ENCODE measurements at regions not wholly inside any gene's neighbourhood (a gene's known extent, or its start where the extent isn't known, plus 50 kb on each side); places are given as distances from the start of the nearest gene placed in this dataset.

- no peaks in the 10 kb centered on the region for H3K36me3 ChIP-seq (ENCODE audit: insufficient read depth, low read length)
- no peak overlapping the region for H3K4me3 Mint-ChIP-seq
- H3K36me3 Mint-ChIP-seq = no peaks in the 10 kb centered on the region
- no peak overlapping the region for H3K27ac ChIP-seq (ENCODE audit: low read depth, low read length)
- no peak overlapping the region for H3K27ac Mint-ChIP-seq
- intact Hi-C loops (cut with micrococcal nuclease) = loop anchor here (1.0 kb wide), 1 partner anchor 297 kb away; no protein-coding TSS in a partner anchor
- H3K27me3 ChIP-seq (ENCODE audit: insufficient read depth, low read length) = no peaks in the 10 kb centered on the region
- CTCF ChIA-PET (ENCODE audit: partially characterized antibody) = interaction anchor here (0.8 to 3.8 kb wide), 26 partner anchors 8 to 489 kb away, joined by 3 to 44 read pairs (median 4); partner anchors contain the start of gene RIPPLY3
- no peak overlapping the region for H3K4me3 ChIP-seq (ENCODE audit: low read length in 2 of 2)
- no peaks in the 10 kb centered on the region for H3K9me3 ChIP-seq (ENCODE audit: control insufficient read depth in 1 of 2, low read length in 2 of 2)
- H3K9me3 Mint-ChIP-seq = peaks cover 0 to 4% (median under 1%) of the 10 kb centered on the region in 8 donors
- POLR2A ChIA-PET (ENCODE audit: partially characterized antibody) = no interaction called here
- peak in 4 of 5 donors; percentile 25 to 41 (median 30) for DNase-seq
- peaks cover 6 to 19% of the 10 kb centered on the region in 2 donors for H3K27me3 Mint-ChIP-seq
- H3K4me1 Mint-ChIP-seq = no peaks in the 10 kb centered on the region
- no peaks in the 10 kb centered on the region for H3K4me1 ChIP-seq (ENCODE audit: insufficient read depth, low read length)
Observed at GRCh38 chr21:36630485-36631206, 68.3 kb upstream of the SIM2 start.

- CTCF ChIA-PET (ENCODE audit: partially characterized antibody) = no interaction called here
Observed at GRCh38 chr21:36636016-36636415, 62.9 kb upstream of the SIM2 start.

GRCh38 chr21:36636439-36636838 is 62.5 kb upstream of the SIM2 start:
- no peaks in the 10 kb centered on the region for H3K36me3 ChIP-seq (ENCODE audit: insufficient read depth, low read length)
- DNase-seq = no peak
- Mint-ChIP-seq H3K36me3 (peaks cover 0 to 6% of the 10 kb centered on the region in 2 donors), H3K4me1 (no peaks in the 10 kb centered on the region), H3K27me3 (peaks cover 1 to 11% of the 10 kb centered on the region in 2 donors), H3K4me3 (no peak overlapping the region), H3K27ac (no peak overlapping the region), H3K9me3 (peaks cover 3 to 24% (median 13%) of the 10 kb centered on the region in 8 donors)
- H3K4me3 ChIP-seq (ENCODE audit: low read length in 2 of 2) = no peak overlapping the region
- H3K9me3 ChIP-seq (ENCODE audit: control insufficient read depth in 1 of 2, low read length in 2 of 2) = no peaks in the 10 kb centered on the region
- H3K27ac ChIP-seq (ENCODE audit: low read depth, low read length) = no peak overlapping the region
- no peaks in the 10 kb centered on the region for H3K27me3 ChIP-seq (ENCODE audit: insufficient read depth, low read length)
- intact Hi-C loops (cut with micrococcal nuclease) = no loop called here
- POLR2A ChIA-PET (ENCODE audit: partially characterized antibody) = no interaction called here
- CTCF ChIA-PET (ENCODE audit: partially characterized antibody) = no interaction called here
- H3K4me1 ChIP-seq (ENCODE audit: insufficient read depth, low read length) = no peaks in the 10 kb centered on the region

More at GRCh38 chr21:36636016-36636415, 62.9 kb upstream of the SIM2 start:
- no peaks in the 10 kb centered on the region for H3K9me3 ChIP-seq (ENCODE audit: control insufficient read depth in 1 of 2, low read length in 2 of 2)
- no peak overlapping the region for H3K27ac ChIP-seq (ENCODE audit: low read depth, low read length)
- peaks cover 0 to 13% of the 10 kb centered on the region in 2 donors for H3K27me3 Mint-ChIP-seq
- DNase-seq = no peak
- H3K36me3 Mint-ChIP-seq = peaks cover 0 to 6% of the 10 kb centered on the region in 2 donors
- no peaks in the 10 kb centered on the region for H3K27me3 ChIP-seq (ENCODE audit: insufficient read depth, low read length)
- H3K4me3 Mint-ChIP-seq = no peak overlapping the region
- H3K9me3 Mint-ChIP-seq = peaks cover 3 to 24% (median 13%) of the 10 kb centered on the region in 8 donors
- intact Hi-C loops (cut with micrococcal nuclease) = no loop called here
- H3K4me1 Mint-ChIP-seq = no peaks in the 10 kb centered on the region
- POLR2A ChIA-PET (ENCODE audit: partially characterized antibody) = no interaction called here
- no peak overlapping the region for H3K27ac Mint-ChIP-seq
- H3K36me3 ChIP-seq (ENCODE audit: insufficient read depth, low read length) = no peaks in the 10 kb centered on the region
- H3K4me1 ChIP-seq (ENCODE audit: insufficient read depth, low read length) = no peaks in the 10 kb centered on the region
- no peak overlapping the region for H3K4me3 ChIP-seq (ENCODE audit: low read length in 2 of 2)

- H3K4me1 Mint-ChIP-seq = no peaks in the 10 kb centered on the region
- no peak overlapping the region for H3K4me3 Mint-ChIP-seq
- Histone ChIP-seq H3K27ac (ENCODE audit: low read depth, low read length) (no peak overlapping the region), H3K27me3 (ENCODE audit: insufficient read depth, low read length) (no peaks in the 10 kb centered on the region), H3K4me1 (ENCODE audit: insufficient read depth, low read length) (no peaks in the 10 kb centered on the region), H3K9me3 (ENCODE audit: control insufficient read depth in 1 of 2, low read length in 2 of 2) (no peaks in the 10 kb centered on the region), H3K4me3 (ENCODE audit: low read length in 2 of 2) (no peak overlapping the region), H3K36me3 (ENCODE audit: insufficient read depth, low read length) (no peaks in the 10 kb centered on the region)
- DNase-seq = no peak
- peaks cover 3 to 23% (median 13%) of the 10 kb centered on the region in 8 donors for H3K9me3 Mint-ChIP-seq
- H3K27me3 Mint-ChIP-seq = peaks cover 6 to 10% of the 10 kb centered on the region in 2 donors
- ChIA-PET CTCF (ENCODE audit: partially characterized antibody) (interaction anchor here (0.6 to 4.7 kb wide), 2 partner anchors 9 to 134 kb away, joined by 4 to 29 read pairs; no protein-coding TSS in a partner anchor), POLR2A (ENCODE audit: partially characterized antibody) (no interaction called here)
- intact Hi-C loops (cut with micrococcal nuclease) = no loop called here
- no peak overlapping the region for H3K27ac Mint-ChIP-seq
- H3K36me3 Mint-ChIP-seq = peaks cover 0 to 6% of the 10 kb centered on the region in 2 donors
Observed at GRCh38 chr21:36639769-36640168, 59.1 kb upstream of the SIM2 start.

- Mint-ChIP-seq H3K4me3 (no peak overlapping the region), H3K27ac (no peak overlapping the region), H3K27me3 (peaks cover 6 to 10% of the 10 kb centered on the region in 2 donors), H3K4me1 (no peaks in the 10 kb centered on the region), H3K9me3 (peaks cover 3 to 23% (median 13%) of the 10 kb centered on the region in 8 donors), H3K36me3 (peaks cover 0 to 6% of the 10 kb centered on the region in 2 donors)
- DNase-seq = no peak
- CTCF ChIA-PET (ENCODE audit: partially characterized antibody) = interaction anchor here (4.7 kb wide), 1 partner anchor 10 kb away, joined by 29 read pairs; no protein-coding TSS in a partner anchor
- H3K4me1 ChIP-seq (ENCODE audit: insufficient read depth, low read length) = no peaks in the 10 kb centered on the region
- intact Hi-C loops (cut with micrococcal nuclease) = no loop called here
- no peaks in the 10 kb centered on the region for H3K36me3 ChIP-seq (ENCODE audit: insufficient read depth, low read length)
- H3K9me3 ChIP-seq (ENCODE audit: control insufficient read depth in 1 of 2, low read length in 2 of 2) = no peaks in the 10 kb centered on the region
- POLR2A ChIA-PET (ENCODE audit: partially characterized antibody) = no interaction called here
- H3K27me3 ChIP-seq (ENCODE audit: insufficient read depth, low read length) = no peaks in the 10 kb centered on the region
- H3K27ac ChIP-seq (ENCODE audit: low read depth, low read length) = no peak overlapping the region
- H3K4me3 ChIP-seq (ENCODE audit: low read length in 2 of 2) = no peak overlapping the region
Observed at GRCh38 chr21:36640174-36640720, 58.7 kb upstream of the SIM2 start.

- intact Hi-C loops (cut with micrococcal nuclease) = no loop called here
- H3K27me3 ChIP-seq (ENCODE audit: insufficient read depth, low read length) = no peaks in the 10 kb centered on the region
Observed at GRCh38 chr21:36640721-36641244, 58.1 kb upstream of the SIM2 start.

GRCh38 chr21:36641346-36641745 is 57.6 kb upstream of the SIM2 start:
- intact Hi-C loops (cut with micrococcal nuclease) = no loop called here
- H3K27ac ChIP-seq (ENCODE audit: low read depth, low read length) = no peak overlapping the region
- no peak for DNase-seq
- H3K9me3 ChIP-seq (ENCODE audit: control insufficient read depth in 1 of 2, low read length in 2 of 2) = no peaks in the 10 kb centered on the region
- no peak overlapping the region for H3K4me3 ChIP-seq (ENCODE audit: low read length in 2 of 2)
- H3K36me3 Mint-ChIP-seq = peaks cover 0 to 6% of the 10 kb centered on the region in 2 donors
- no peak overlapping the region for H3K27ac Mint-ChIP-seq
- peaks cover 6 to 15% of the 10 kb centered on the region in 2 donors for H3K27me3 Mint-ChIP-seq
- H3K36me3 ChIP-seq (ENCODE audit: insufficient read depth, low read length) = no peaks in the 10 kb centered on the region
- no peaks in the 10 kb centered on the region for H3K4me1 Mint-ChIP-seq
- no peaks in the 10 kb centered on the region for H3K4me1 ChIP-seq (ENCODE audit: insufficient read depth, low read length)
- no peak overlapping the region for H3K4me3 Mint-ChIP-seq
- ChIA-PET POLR2A (ENCODE audit: partially characterized antibody) (no interaction called here), CTCF (ENCODE audit: partially characterized antibody) (interaction anchor here (0.6 to 4.7 kb wide), 2 partner anchors 11 to 19 kb away, joined by 3 to 29 read pairs; no protein-coding TSS in a partner anchor)
- no peaks in the 10 kb centered on the region for H3K27me3 ChIP-seq (ENCODE audit: insufficient read depth, low read length)
- peaks cover 3 to 16% (median 10%) of the 10 kb centered on the region in 8 donors for H3K9me3 Mint-ChIP-seq

More at GRCh38 chr21:36640721-36641244, 58.1 kb upstream of the SIM2 start:
- Mint-ChIP-seq H3K4me1 (no peaks in the 10 kb centered on the region), H3K27ac (no peak overlapping the region), H3K4me3 (no peak overlapping the region), H3K27me3 (peaks cover 6 to 11% of the 10 kb centered on the region in 2 donors), H3K9me3 (peaks cover 3 to 20% (median 13%) of the 10 kb centered on the region in 8 donors), H3K36me3 (peaks cover 0 to 6% of the 10 kb centered on the region in 2 donors)
- no peaks in the 10 kb centered on the region for H3K4me1 ChIP-seq (ENCODE audit: insufficient read depth, low read length)
- no peaks in the 10 kb centered on the region for H3K9me3 ChIP-seq (ENCODE audit: control insufficient read depth in 1 of 2, low read length in 2 of 2)
- H3K4me3 ChIP-seq (ENCODE audit: low read length in 2 of 2) = no peak overlapping the region
- DNase-seq = no peak
- POLR2A ChIA-PET (ENCODE audit: partially characterized antibody) = no interaction called here
- no peak overlapping the region for H3K27ac ChIP-seq (ENCODE audit: low read depth, low read length)
- CTCF ChIA-PET (ENCODE audit: partially characterized antibody) = interaction anchor here (4.7 kb wide), 1 partner anchor 10 kb away, joined by 29 read pairs; no protein-coding TSS in a partner anchor
- H3K36me3 ChIP-seq (ENCODE audit: insufficient read depth, low read length) = no peaks in the 10 kb centered on the region

All from CD4-positive, alpha-beta memory T cell (primary cell).